H9 (cell line): ENCODE measurements at regions not wholly inside any gene's neighbourhood (a gene's known extent, or its start where the extent isn't known, plus 50 kb on each side); places are given as distances from the start of the nearest gene placed in this dataset.

Experiments
- DNase-seq: peaks from one replicate; pipeline ENCODE4 v3.0.0-alpha.2; 2017
- H2AFZ ChIP-seq: one replicate; pipeline ENCODE4 v1.6.1; 2013; ENCODE audit warnings: mild to moderate bottlenecking, low read length, control low read depth, moderate library complexity
- H2AK5ac ChIP-seq: 2 replicates; pipeline ENCODE4 v1.6.1; 2013; ENCODE audit warnings: low read length, control low read depth, mixed read lengths; ENCODE audit not compliant: insufficient read length
- H2BK120ac ChIP-seq: one replicate; pipeline ENCODE4 v1.6.1; 2013; ENCODE audit warnings: low read depth, mild to moderate bottlenecking, low read length, control low read depth, inconsistent platforms; ENCODE audit not compliant: poor library complexity, severe bottlenecking
- H2BK12ac ChIP-seq: 2 replicates; pipeline ENCODE4 v1.6.1; 2013; ENCODE audit warnings: low read length, control low read depth, mixed read lengths, low read depth; ENCODE audit not compliant: insufficient read length
- H2BK15ac ChIP-seq: 2 replicates; pipeline ENCODE4 v1.6.1; 2013; ENCODE audit warnings: low read depth, low read length, control low read depth
- H2BK20ac ChIP-seq: one replicate; pipeline ENCODE4 v1.6.1; 2013; ENCODE audit warnings: low read depth, mild to moderate bottlenecking, low read length, control low read depth, inconsistent platforms; ENCODE audit not compliant: poor library complexity, severe bottlenecking
- H2BK5ac ChIP-seq: 2 replicates; pipeline ENCODE4 v1.6.1; 2013; ENCODE audit warnings: low read length, control low read depth, mixed read lengths; ENCODE audit not compliant: insufficient read length
- H3K14ac ChIP-seq: 2 replicates; pipeline ENCODE4 v1.6.1; 2013; ENCODE audit warnings: low read length, control low read depth; ENCODE audit not compliant: insufficient read depth
- H3K18ac ChIP-seq: 2 replicates; pipeline ENCODE4 v1.6.1; 2013; ENCODE audit warnings: low read depth, mild to moderate bottlenecking, mixed read lengths, low read length, control low read depth; ENCODE audit not compliant: insufficient read length
- H3K23ac ChIP-seq: 2 replicates; pipeline ENCODE4 v1.6.1; 2013; ENCODE audit warnings: low read length, control low read depth, mixed read lengths, low read depth; ENCODE audit not compliant: insufficient read length
- H3K23me2 ChIP-seq: 2 replicates; pipeline ENCODE4 v1.6.1; 2013; ENCODE audit warnings: low read depth, mild to moderate bottlenecking, mixed read lengths, low read length, control low read depth; ENCODE audit not compliant: insufficient read length, poor library complexity, severe bottlenecking
- H3K27ac ChIP-seq: 2 replicates; pipeline ENCODE4 v1.5.1; 2013; ENCODE audit warnings: low read length, control low read depth, mixed read lengths, low read depth; ENCODE audit not compliant: insufficient read length
- H3K27me3 ChIP-seq: 2 replicates; pipeline ENCODE4 v1.6.1; 2013; ENCODE audit warnings: low read length, control low read depth, inconsistent platforms; ENCODE audit not compliant: insufficient read depth
- H3K4ac ChIP-seq: 2 replicates; pipeline ENCODE4 v1.6.1; 2013; ENCODE audit warnings: low read depth, mild to moderate bottlenecking, control low read depth, inconsistent platforms, low read length, moderate library complexity
- H3K4me1 ChIP-seq: 2 replicates; pipeline ENCODE4 v1.6.1; 2013; ENCODE audit warnings: low read length, control low read depth, inconsistent platforms; ENCODE audit not compliant: insufficient read depth
- H3K4me2 ChIP-seq: 2 replicates; pipeline ENCODE4 v1.6.1; 2013; ENCODE audit warnings: low read length, control low read depth, mixed read lengths; ENCODE audit not compliant: insufficient read length, insufficient read depth
- H3K56ac ChIP-seq: 2 replicates; pipeline ENCODE4 v1.6.1; 2013; ENCODE audit warnings: low read depth, mild to moderate bottlenecking, mixed read lengths, low read length, control low read depth; ENCODE audit not compliant: insufficient read length
- H3K79me1 ChIP-seq: 2 replicates; pipeline ENCODE4 v1.6.1; 2013; ENCODE audit warnings: low read depth, mild to moderate bottlenecking, moderate library complexity, low read length, control low read depth, inconsistent platforms; ENCODE audit not compliant: insufficient read depth, poor library complexity, severe bottlenecking
- H3K79me2 ChIP-seq: 2 replicates; pipeline ENCODE4 v1.6.1; 2013; ENCODE audit warnings: low read length, control low read depth, inconsistent platforms; ENCODE audit not compliant: insufficient read depth
- H3K9ac ChIP-seq: 2 replicates; pipeline ENCODE4 v1.6.1; 2013; ENCODE audit warnings: low read length, control low read depth, mixed read lengths; ENCODE audit not compliant: insufficient read length; ENCODE audit errors: extremely low read depth
- H3K9me3 ChIP-seq: one replicate; pipeline ENCODE4 v1.6.1; 2013; ENCODE audit warnings: low read depth, low read length, inconsistent platforms; ENCODE audit not compliant: control insufficient read depth
- H3T11ph ChIP-seq: one replicate; pipeline ENCODE4 v1.6.1; 2013; ENCODE audit warnings: mild to moderate bottlenecking, low read length, control low read depth, inconsistent platforms
- H4K20me1 ChIP-seq: one replicate; pipeline ENCODE4 v1.6.1; 2013; ENCODE audit not compliant: control insufficient read depth, insufficient read length, insufficient read depth
- H4K5ac ChIP-seq: 2 replicates; pipeline ENCODE4 v1.6.1; 2013; ENCODE audit warnings: low read depth, mild to moderate bottlenecking, mixed read lengths, low read length, control low read depth; ENCODE audit not compliant: insufficient read length
- H4K8ac ChIP-seq: replicated peaks from 2 replicates; pipeline ENCODE4 v1.6.1; 2013; ENCODE audit warnings: low read length, control low read depth, mixed read lengths, low read depth; ENCODE audit not compliant: insufficient read length
- H4K91ac ChIP-seq: 2 replicates; pipeline ENCODE4 v1.6.1; 2013; ENCODE audit warnings: low read depth, mild to moderate bottlenecking, moderate library complexity, mixed read lengths, low read length, control low read depth; ENCODE audit not compliant: insufficient read length
- H3K27ac Mint-ChIP-seq, 3 experiments: 2 replicates in 2 of 3; 3 replicates in 1 of 3; pipeline ENCODE4 v1.8.0; 2020 to 2021; ENCODE audit warnings: mixed read lengths in 3 of 3, mild to moderate bottlenecking in 1 of 3, moderate library complexity in 1 of 3
- H3K27me3 Mint-ChIP-seq: 2 replicates; pipeline ENCODE4 v1.8.0; 2021; ENCODE audit warnings: low read depth, mild to moderate bottlenecking, moderate library complexity, mixed read lengths
- H3K36me3 Mint-ChIP-seq, 3 experiments: 2 replicates in 2 of 3; 3 replicates in 1 of 3; pipeline ENCODE4 v1.8.0; 2020 to 2021; ENCODE audit warnings: low read depth in 3 of 3, mixed read lengths in 3 of 3; ENCODE audit not compliant: insufficient read depth in 1 of 3
- H3K4me1 Mint-ChIP-seq, 2 experiments: 2 replicates each; pipeline ENCODE4 v1.8.0; 2020; ENCODE audit warnings: mixed read lengths in 2 of 2
- H3K4me3 Mint-ChIP-seq, 2 experiments: 2 replicates in 1 of 2; 3 replicates in 1 of 2; pipeline ENCODE4 v1.8.0; 2020 to 2021; ENCODE audit warnings: mild to moderate bottlenecking in 2 of 2, mixed read lengths in 2 of 2, moderate library complexity in 1 of 2
- H3K9me3 Mint-ChIP-seq, 2 experiments: 2 replicates in 1 of 2; 3 replicates in 1 of 2; pipeline ENCODE4 v1.8.0; 2020; ENCODE audit warnings: mild to moderate bottlenecking in 2 of 2, mixed read lengths in 2 of 2, moderate library complexity in 1 of 2
- WGBS: extraction: QIAGEN DNeasy Blood & Tissue Kit; methylation state at CpG from one replicate; pipeline ENCODE4 v1.1.7; 2013; ENCODE audit warnings: missing lambda C conversion rate, low lambda C conversion rate, mixed read lengths; ENCODE audit not compliant: insufficient read length; ENCODE audit errors: extremely low coverage; 5-methylcytosine and 5-hydroxymethylcytosine counted together
- TF ChIP-seq, protein P1 (sequence below): fragments of 200-600 bp; sonication (generic); conservative IDR thresholded peaks from 3 replicates; pipeline ENCODE4 v1.8.0; 2021; ENCODE audit warnings: antibody characterized with exemption, mild to moderate bottlenecking

- H3K56ac ChIP-seq = no peak overlapping the region
- no peak overlapping the region for H3K27ac ChIP-seq
- H3K9me3 ChIP-seq = no peaks in the 10 kb centered on the region
- no peaks in the 10 kb centered on the region for H3K4me1 ChIP-seq
- no peak for DNase-seq
- no peak overlapping the region for H2AK5ac ChIP-seq
- Mint-ChIP-seq H3K4me3 (no peak overlapping the region), H3K27me3 (peaks cover 14% of the 10 kb centered on the region), H3K36me3 (no peaks in the 10 kb centered on the region), H3K27ac (no peak overlapping the region), H3K9me3 (peaks cover 0 to 9% of the 10 kb centered on the region in 2 experiments; a peak in 2 of 5 replicates), H3K4me1 (peaks cover 10 to 14% of the 10 kb centered on the region in 2 experiments)
- no peaks in the 10 kb centered on the region for H4K20me1 ChIP-seq
- no peaks in the 10 kb centered on the region for H3K79me2 ChIP-seq
- H2BK15ac ChIP-seq = no peak overlapping the region
- H2BK12ac ChIP-seq = no peak overlapping the region
- H3K14ac ChIP-seq = no peak overlapping the region
- no peak overlapping the region for H2BK120ac ChIP-seq
- H3K9ac ChIP-seq = no peak overlapping the region
- no peak overlapping the region for H3K4ac ChIP-seq
- H3K23me2 ChIP-seq = no peaks in the 10 kb centered on the region
- no peak overlapping the region for H4K5ac ChIP-seq
- H3K23ac ChIP-seq = no peak overlapping the region
- H3K79me1 ChIP-seq = no peaks in the 10 kb centered on the region
- no peak overlapping the region for H3K18ac ChIP-seq
- no peak overlapping the region for H2BK5ac ChIP-seq
- no peak overlapping the region for H3T11ph ChIP-seq
- H3K4me2 ChIP-seq = no peak overlapping the region
- TF ChIP-seq, protein P1, sequence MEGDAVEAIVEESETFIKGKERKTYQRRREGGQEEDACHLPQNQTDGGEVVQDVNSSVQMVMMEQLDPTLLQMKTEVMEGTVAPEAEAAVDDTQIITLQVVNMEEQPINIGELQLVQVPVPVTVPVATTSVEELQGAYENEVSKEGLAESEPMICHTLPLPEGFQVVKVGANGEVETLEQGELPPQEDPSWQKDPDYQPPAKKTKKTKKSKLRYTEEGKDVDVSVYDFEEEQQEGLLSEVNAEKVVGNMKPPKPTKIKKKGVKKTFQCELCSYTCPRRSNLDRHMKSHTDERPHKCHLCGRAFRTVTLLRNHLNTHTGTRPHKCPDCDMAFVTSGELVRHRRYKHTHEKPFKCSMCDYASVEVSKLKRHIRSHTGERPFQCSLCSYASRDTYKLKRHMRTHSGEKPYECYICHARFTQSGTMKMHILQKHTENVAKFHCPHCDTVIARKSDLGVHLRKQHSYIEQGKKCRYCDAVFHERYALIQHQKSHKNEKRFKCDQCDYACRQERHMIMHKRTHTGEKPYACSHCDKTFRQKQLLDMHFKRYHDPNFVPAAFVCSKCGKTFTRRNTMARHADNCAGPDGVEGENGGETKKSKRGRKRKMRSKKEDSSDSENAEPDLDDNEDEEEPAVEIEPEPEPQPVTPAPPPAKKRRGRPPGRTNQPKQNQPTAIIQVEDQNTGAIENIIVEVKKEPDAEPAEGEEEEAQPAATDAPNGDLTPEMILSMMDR = no peak
- no peak overlapping the region for H2BK20ac ChIP-seq
- H2AFZ ChIP-seq = no peak overlapping the region
- no peak overlapping the region for H4K8ac ChIP-seq
- no CpG with 5 or more reads among the region's 7 CpGs for WGBS
- H3K27me3 ChIP-seq = no peaks in the 10 kb centered on the region
- no peak overlapping the region for H4K91ac ChIP-seq
These were observed 1461.2 kb downstream of the TBC1D22A start for GRCh38 chr22:48223488-48224190.
